IPS-20b (cell line): ENCODE measurements at regions not wholly inside any gene's neighbourhood (a gene's known extent, or its start where the extent isn't known, plus 50 kb on each side); places are given as distances from the start of the nearest gene placed in this dataset.

Experiments used
- H3K27ac ChIP-seq: one replicate; pipeline ENCODE4 v1.5.1; 2013; ENCODE audit warnings: low read length
- H3K27me3 ChIP-seq: 2 replicates; pipeline ENCODE4 v1.6.1; 2013; ENCODE audit warnings: mild to moderate bottlenecking, low read length, inconsistent platforms; ENCODE audit not compliant: insufficient read depth
- H3K36me3 ChIP-seq: 2 replicates; pipeline ENCODE4 v1.6.1; 2013; ENCODE audit warnings: low read depth, mild to moderate bottlenecking, inconsistent platforms, low read length, moderate library complexity; ENCODE audit not compliant: insufficient read depth
- H3K4me1 ChIP-seq: 2 replicates; pipeline ENCODE4 v1.6.1; 2013; ENCODE audit warnings: mild to moderate bottlenecking, control low read depth, inconsistent platforms, low read length, moderate library complexity; ENCODE audit not compliant: insufficient read depth
- H3K4me3 ChIP-seq: 2 replicates; pipeline ENCODE4 v1.5.1; 2013; ENCODE audit warnings: mild to moderate bottlenecking, low read length, inconsistent platforms
- H3K9ac ChIP-seq: 2 replicates; pipeline ENCODE4 v1.6.1; 2013; ENCODE audit warnings: low read depth, mild to moderate bottlenecking, inconsistent platforms, low read length, moderate library complexity
- H3K9me3 ChIP-seq: 2 replicates; pipeline ENCODE4 v1.6.1; 2013; ENCODE audit warnings: mild to moderate bottlenecking, low read depth, low read length, inconsistent platforms; ENCODE audit not compliant: insufficient read depth

- no peak overlapping the region for H3K27ac ChIP-seq
- H3K9me3 ChIP-seq: no peaks in the 10 kb centered on the region
- no peaks in the 10 kb centered on the region for H3K36me3 ChIP-seq
- no peak overlapping the region for H3K4me3 ChIP-seq
- peaks cover 14% of the 10 kb centered on the region; the same call in 1 of the 2 replicates for H3K4me1 ChIP-seq
- no peak overlapping the region for H3K9ac ChIP-seq
- peaks cover 43% of the 10 kb centered on the region for H3K27me3 ChIP-seq
Measured at GRCh38 chr20:22407237-22408193, 176.9 kb downstream of the FOXA2 start.

- no peak overlapping the region for H3K9ac ChIP-seq
- no peaks in the 10 kb centered on the region for H3K9me3 ChIP-seq
- no peaks in the 10 kb centered on the region for H3K36me3 ChIP-seq
- H3K4me3 ChIP-seq: no peak overlapping the region
- H3K27me3 ChIP-seq: peaks cover 63% of the 10 kb centered on the region
- H3K4me1 ChIP-seq: peaks cover 23% of the 10 kb centered on the region; the same call in 1 of the 2 replicates
- H3K27ac ChIP-seq: no peak overlapping the region
Measured at GRCh38 chr20:22404419-22405170, 179.8 kb downstream of the FOXA2 start.

- Histone ChIP-seq H3K9ac (no peak overlapping the region), H3K27me3 (peaks cover 65% of the 10 kb centered on the region), H3K4me3 (peak overlapping the region; percentile 50), H3K4me1 (peaks cover 23% of the 10 kb centered on the region; the same call in 1 of the 2 replicates), H3K9me3 (no peaks in the 10 kb centered on the region), H3K36me3 (no peaks in the 10 kb centered on the region), H3K27ac (no peak overlapping the region)
Measured at GRCh38 chr20:22403632-22404361, 180.6 kb downstream of the FOXA2 start.

GRCh38 chr20:22403022-22403631, 181.2 kb downstream of the FOXA2 start:
- Histone ChIP-seq H3K27ac (no peak overlapping the region), H3K4me3 (peak overlapping the region; percentile 50), H3K27me3 (peaks cover 67% of the 10 kb centered on the region), H3K4me1 (peaks cover 23% of the 10 kb centered on the region; the same call in 1 of the 2 replicates), H3K36me3 (no peaks in the 10 kb centered on the region), H3K9ac (no peak overlapping the region), H3K9me3 (no peaks in the 10 kb centered on the region)

GRCh38 chr20:22402550-22402949, 181.8 kb downstream of the FOXA2 start:
- H3K27ac ChIP-seq: no peak overlapping the region
- H3K4me3 ChIP-seq: peak overlapping the region; percentile 50; the same call in 1 of the 2 replicates
- H3K27me3 ChIP-seq: peaks cover 73% of the 10 kb centered on the region
- no peaks in the 10 kb centered on the region for H3K9me3 ChIP-seq
- peaks cover 23% of the 10 kb centered on the region; the same call in 1 of the 2 replicates for H3K4me1 ChIP-seq
- no peaks in the 10 kb centered on the region for H3K36me3 ChIP-seq
- H3K9ac ChIP-seq: no peak overlapping the region

- Histone ChIP-seq H3K9me3 (no peaks in the 10 kb centered on the region), H3K36me3 (no peaks in the 10 kb centered on the region)
Measured at GRCh38 chr20:22400440-22400839, 183.9 kb downstream of the FOXA2 start.

GRCh38 chr20:22394583-22394982, 189.8 kb downstream of the FOXA2 start:
- Histone ChIP-seq H3K9me3 (no peaks in the 10 kb centered on the region), H3K27ac (no peak overlapping the region), H3K27me3 (peaks cover 28% of the 10 kb centered on the region; the same call in 1 of the 2 replicates)

More at GRCh38 chr20:22400440-22400839, 183.9 kb downstream of the FOXA2 start:
- Histone ChIP-seq H3K4me1 (peaks cover 23% of the 10 kb centered on the region; the same call in 1 of the 2 replicates), H3K9ac (no peak overlapping the region), H3K4me3 (no peak overlapping the region), H3K27me3 (peaks cover 69% of the 10 kb centered on the region), H3K27ac (no peak overlapping the region)

GRCh38 chr20:22390543-22390903, 193.8 kb downstream of the FOXA2 start:
- no peaks in the 10 kb centered on the region for H3K9me3 ChIP-seq
- H3K36me3 ChIP-seq: no peaks in the 10 kb centered on the region
- H3K27ac ChIP-seq: no peak overlapping the region
- H3K9ac ChIP-seq: no peak overlapping the region
- H3K4me1 ChIP-seq: peaks cover 10% of the 10 kb centered on the region
- no peak overlapping the region for H3K4me3 ChIP-seq
- H3K27me3 ChIP-seq: peaks cover 12% of the 10 kb centered on the region; the same call in 1 of the 2 replicates

More at GRCh38 chr20:22394583-22394982, 189.8 kb downstream of the FOXA2 start:
- H3K4me1 ChIP-seq: peaks cover 9% of the 10 kb centered on the region
- H3K36me3 ChIP-seq: no peaks in the 10 kb centered on the region
- no peak overlapping the region for H3K9ac ChIP-seq
- no peak overlapping the region for H3K4me3 ChIP-seq

GRCh38 chr20:22389836-22390542, 194.4 kb downstream of the FOXA2 start:
- Histone ChIP-seq H3K9ac (no peak overlapping the region), H3K9me3 (no peaks in the 10 kb centered on the region), H3K27me3 (peaks cover 9% of the 10 kb centered on the region; the same call in 1 of the 2 replicates), H3K36me3 (no peaks in the 10 kb centered on the region), H3K27ac (no peak overlapping the region), H3K4me3 (no peak overlapping the region), H3K4me1 (peaks cover 10% of the 10 kb centered on the region)

- H3K9ac ChIP-seq: no peak overlapping the region
- peaks cover 10% of the 10 kb centered on the region for H3K4me1 ChIP-seq
- no peaks in the 10 kb centered on the region for H3K36me3 ChIP-seq
- no peaks in the 10 kb centered on the region for H3K9me3 ChIP-seq
- H3K4me3 ChIP-seq: no peak overlapping the region
- peaks cover 6% of the 10 kb centered on the region; the same call in 1 of the 2 replicates for H3K27me3 ChIP-seq
- H3K27ac ChIP-seq: no peak overlapping the region
Measured at GRCh38 chr20:22387452-22387851, 196.9 kb downstream of the FOXA2 start.
